Body of pancreas (tissue), 4 donors: ENCODE measurements at regions not wholly inside any gene's neighbourhood (a gene's known extent, or its start where the extent isn't known, plus 50 kb on each side); places are given as distances from the start of the nearest gene placed in this dataset.

Source experiments
- POLR2A ChIP-seq, 3 donors: fragments of 450-650 bp; IDR thresholded peaks; one replicate each; pipeline ENCODE4 v1.6.1; 2016; ENCODE audit warnings: antibody characterized with exemption in 3 of 3, mild to moderate bottlenecking in 2 of 3
- TF ChIP-seq, protein P1 (sequence below), 7 experiments: fragments of 450-650 bp in 4 of 7; fragments of 200-600 bp in 3 of 7; sonication (generic) in 3 of 7; IDR thresholded peaks; one replicate each; pipeline ENCODE4 v1.5.1; 2016 to 2019; ENCODE audit warnings: antibody characterized with exemption in 7 of 7

DNA sequence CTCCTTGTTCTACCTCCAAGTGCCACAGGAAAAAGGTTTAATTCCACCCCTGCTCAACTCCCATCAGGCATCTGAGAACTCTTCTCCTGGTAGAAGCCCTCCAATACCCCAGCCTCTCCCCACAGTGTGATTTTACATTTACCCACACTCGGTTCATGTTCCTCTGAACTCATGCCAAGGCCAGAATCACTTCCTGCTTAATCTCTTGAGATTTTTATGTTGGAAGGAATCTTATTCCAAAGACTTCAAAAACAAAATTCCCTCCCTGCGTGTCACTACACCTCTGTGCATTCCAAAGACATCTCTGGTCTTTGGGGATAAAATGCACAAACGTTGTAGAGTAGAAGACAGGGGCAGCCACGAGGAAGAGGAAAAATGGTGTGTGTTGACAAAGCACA, 186.8 kb downstream of the ACTL7B start:
- TF ChIP-seq, protein P1, sequence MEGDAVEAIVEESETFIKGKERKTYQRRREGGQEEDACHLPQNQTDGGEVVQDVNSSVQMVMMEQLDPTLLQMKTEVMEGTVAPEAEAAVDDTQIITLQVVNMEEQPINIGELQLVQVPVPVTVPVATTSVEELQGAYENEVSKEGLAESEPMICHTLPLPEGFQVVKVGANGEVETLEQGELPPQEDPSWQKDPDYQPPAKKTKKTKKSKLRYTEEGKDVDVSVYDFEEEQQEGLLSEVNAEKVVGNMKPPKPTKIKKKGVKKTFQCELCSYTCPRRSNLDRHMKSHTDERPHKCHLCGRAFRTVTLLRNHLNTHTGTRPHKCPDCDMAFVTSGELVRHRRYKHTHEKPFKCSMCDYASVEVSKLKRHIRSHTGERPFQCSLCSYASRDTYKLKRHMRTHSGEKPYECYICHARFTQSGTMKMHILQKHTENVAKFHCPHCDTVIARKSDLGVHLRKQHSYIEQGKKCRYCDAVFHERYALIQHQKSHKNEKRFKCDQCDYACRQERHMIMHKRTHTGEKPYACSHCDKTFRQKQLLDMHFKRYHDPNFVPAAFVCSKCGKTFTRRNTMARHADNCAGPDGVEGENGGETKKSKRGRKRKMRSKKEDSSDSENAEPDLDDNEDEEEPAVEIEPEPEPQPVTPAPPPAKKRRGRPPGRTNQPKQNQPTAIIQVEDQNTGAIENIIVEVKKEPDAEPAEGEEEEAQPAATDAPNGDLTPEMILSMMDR (IDR thresholded peaks at IDR 0.05), result no peak
- no peak for TF ChIP-seq POLR2A (IDR thresholded peaks at IDR 0.05)
